HCT116 (cell line): ENCODE measurements at regions not wholly inside any gene's neighbourhood (a gene's known extent, or its start where the extent isn't known, plus 50 kb on each side); places are given as distances from the start of the nearest gene placed in this dataset.

ENCODE experiments used
- ATAC-seq: fragments of 200-7000 bp; cut with Tn5 transposase; 2 replicates; pipeline ENCODE4 v1.9.1; 2020; ENCODE audit warnings: mild to moderate bottlenecking, moderate library complexity
- BruUV-seq: library from RNA; stranded (reverse); fragments of 400-500 nt; replicated peaks from 2 replicates; lab custom pipeline; 2021; lab: Mats Ljungman, UMichigan
- CTCF ChIA-PET: fragments of 300-600 bp; sonication (Branson Sonifier 250); formaldehyde crosslinking; loops from one replicate; lab custom pipeline; 2021; ENCODE audit warnings: antibody characterized with exemption; lab: Charles Lee
- POLR2A ChIA-PET: fragments of 300-600, 350-600 bp; sonication (Branson Sonifier 250); formaldehyde crosslinking; loops from one replicate; lab custom pipeline; 2021; ENCODE audit warnings: antibody characterized with exemption; lab: Charles Lee
- RAD21 ChIA-PET, 2 experiments: fragments of 300-600 bp; sonication (Branson Sonifier 250); formaldehyde crosslinking; loops; one replicate each; lab custom pipeline; 2023; ENCODE audit warnings: low total read pairs in 2 of 2; ENCODE audit not compliant: uncharacterized antibody in 2 of 2, unreplicated experiment in 2 of 2, low non-redundant PET in 1 of 2; lab: Charles Lee
- DNase-seq: peaks from one replicate; pipeline ENCODE4 v3.0.0-alpha.2; 2010; ENCODE audit warnings: low read depth, low spot score
- H2AFZ ChIP-seq: fragments of 200-600 bp; shearing (Covaris generic), sonication (generic); 2 replicates; pipeline ENCODE4 v1.6.1; 2017; ENCODE audit warnings: low read depth, mixed run types, mixed read lengths, antibody characterized with exemption, low read length; ENCODE audit not compliant: poor library complexity, severe bottlenecking
- H3K27ac ChIP-seq: 2 replicates; pipeline ENCODE4 v1.5.1; 2012; ENCODE audit warnings: low read depth, low read length
- H3K27me3 ChIP-seq: fragments of 200-600 bp; sonication (generic); 2 replicates; pipeline ENCODE4 v1.6.1; 2016; ENCODE audit warnings: mixed run types, low read length, mixed read lengths; ENCODE audit not compliant: insufficient read depth
- H3K36me3 ChIP-seq, 2 experiments: fragments of 200-500 bp in 1 of 2; fragments of 200-600 bp in 1 of 2; sonication (Bioruptor generic) in 1 of 2; sonication (generic) in 1 of 2; 2 replicates each; pipeline versions ENCODE4 v1.5.1 to v1.6.1; 2014 to 2016; ENCODE audit warnings: low read length in 2 of 2, inconsistent platforms in 1 of 2, mixed read lengths in 1 of 2, mixed run types in 1 of 2; ENCODE audit not compliant: insufficient read depth in 2 of 2, control insufficient read depth in 1 of 2
- H3K4me1 ChIP-seq, 2 experiments: fragments of 200-600 bp in 1 of 2; sonication (generic) in 1 of 2; 2 replicates each; pipeline versions ENCODE4 v1.5.1 to v1.6.1; 2012 to 2017; ENCODE audit warnings: low read length in 2 of 2, inconsistent platforms in 1 of 2, mild to moderate bottlenecking in 1 of 2, mixed read lengths in 1 of 2, mixed run types in 1 of 2, moderate library complexity in 1 of 2; ENCODE audit not compliant: insufficient read depth in 2 of 2, control insufficient read depth in 1 of 2
- H3K4me2 ChIP-seq: fragments of 200-600 bp; sonication (generic); 2 replicates; pipeline ENCODE4 v1.6.1; 2017; ENCODE audit warnings: mixed run types, low read length, mixed read lengths
- H3K4me3 ChIP-seq, 2 experiments: fragments of 200-600 bp in 1 of 2; sonication (generic) in 1 of 2; replicated peaks in 1 of 2; 2 replicates each; pipeline ENCODE4 v1.5.1; 2011 to 2016; ENCODE audit warnings: low read length in 2 of 2, control low read depth in 1 of 2, low read depth in 1 of 2, mild to moderate bottlenecking in 1 of 2, mixed read lengths in 1 of 2, mixed run types in 1 of 2
- H3K79me2 ChIP-seq: fragments of 200-600 bp; sonication (generic); 2 replicates; pipeline ENCODE4 v1.6.1; 2017; ENCODE audit warnings: mild to moderate bottlenecking, mixed run types, low read length, moderate library complexity, mixed read lengths; ENCODE audit not compliant: insufficient read depth
- H3K9ac ChIP-seq: fragments of 200-600 bp; sonication (generic); 2 replicates; pipeline ENCODE4 v1.6.1; 2016; ENCODE audit warnings: low read length, mixed read lengths
- H3K9me2 ChIP-seq: fragments of 200-600 bp; sonication (generic), shearing (Covaris generic); 2 replicates; pipeline ENCODE4 v1.6.1; 2017; ENCODE audit warnings: mixed run types, mild to moderate bottlenecking, moderate library complexity; ENCODE audit not compliant: insufficient read depth
- H3K9me3 ChIP-seq, 2 experiments: fragments of 200-500 bp in 1 of 2; fragments of 200-600 bp in 1 of 2; sonication (Bioruptor generic) in 1 of 2; sonication (generic) in 1 of 2; 2 replicates each; pipeline ENCODE4 v1.6.1; 2014 to 2017; ENCODE audit warnings: low read length in 2 of 2, mixed read lengths in 2 of 2, inconsistent platforms in 1 of 2, low read depth in 1 of 2, mild to moderate bottlenecking in 1 of 2, mixed run types in 1 of 2, moderate library complexity in 1 of 2; ENCODE audit not compliant: control insufficient read depth in 1 of 2, insufficient read depth in 1 of 2
- H4K20me1 ChIP-seq: fragments of 200-600 bp; sonication (generic), shearing (Covaris generic); 2 replicates; pipeline ENCODE4 v1.6.1; 2017; ENCODE audit warnings: mixed run types, mild to moderate bottlenecking, moderate library complexity; ENCODE audit not compliant: insufficient read depth
- ATF3 ChIP-seq: IDR thresholded peaks from 2 replicates; pipeline ENCODE4 v1.6.1; 2012
- CEBPB ChIP-seq: IDR thresholded peaks from 2 replicates; pipeline ENCODE4 v1.6.1; 2012; ENCODE audit warnings: low read depth
- EGR1 ChIP-seq: IDR thresholded peaks from 2 replicates; pipeline ENCODE4 v1.6.1; 2012; ENCODE audit warnings: low read depth
- ELF1 ChIP-seq: IDR thresholded peaks from 2 replicates; pipeline ENCODE4 v1.6.1; 2012; ENCODE audit warnings: low read depth, borderline replicate concordance
- EZH2 ChIP-seq: fragments of 200-600 bp; sonication (generic); IDR thresholded peaks from 2 replicates; pipeline ENCODE4 v1.6.1; 2017; ENCODE audit warnings: antibody characterized with exemption, mixed run types
- JUND ChIP-seq: IDR thresholded peaks from 2 replicates; pipeline ENCODE4 v1.6.1; 2012
- MAX ChIP-seq: IDR thresholded peaks from 2 replicates; pipeline ENCODE4 v1.6.1; 2012
- POLR2A ChIP-seq: IDR thresholded peaks from 2 replicates; pipeline ENCODE4 v1.7.0; 2011; ENCODE audit warnings: borderline replicate concordance; ENCODE audit not compliant: insufficient read depth, insufficient read length; ENCODE audit errors: extremely low read depth
- POLR2AphosphoS5 ChIP-seq: IDR thresholded peaks from 2 replicates; pipeline ENCODE4 v1.6.1; 2011; ENCODE audit warnings: mild to moderate bottlenecking, low read depth, low read length, moderate library complexity
- RAD21 ChIP-seq: IDR thresholded peaks from 2 replicates; pipeline ENCODE4 v1.6.1; 2012; ENCODE audit warnings: low read depth, mild to moderate bottlenecking
- SRF ChIP-seq: IDR thresholded peaks from 2 replicates; pipeline ENCODE4 v1.6.1; 2012; ENCODE audit warnings: low read depth
- TCF7L2 ChIP-seq: IDR thresholded peaks from 2 replicates; pipeline ENCODE4 v1.7.0; 2011; ENCODE audit warnings: borderline replicate concordance, inconsistent platforms; ENCODE audit not compliant: insufficient read depth, insufficient read length; ENCODE audit errors: extremely low read depth
- YY1 ChIP-seq: IDR thresholded peaks from 2 replicates; pipeline ENCODE4 v1.6.1; 2011; ENCODE audit warnings: low read length, low read depth, moderate library complexity, mild to moderate bottlenecking; ENCODE audit not compliant: insufficient replicate concordance; ENCODE audit errors: extremely low read depth
- ZFX ChIP-seq: fragments of 450-650 bp; IDR thresholded peaks from 2 replicates; pipeline ENCODE4 v1.6.1; 2017
- ZNF274 ChIP-seq: fragments of 200-500 bp; sonication (Bioruptor generic); IDR thresholded peaks from 2 replicates; pipeline ENCODE4 v1.6.1; 2014; ENCODE audit warnings: mild to moderate bottlenecking, low read depth, low read length, inconsistent platforms
- intact Hi-C: fragments of 100-400 bp; cut with micrococcal nuclease; formaldehyde crosslinking; loops from 2 replicates; pipeline ENCODE4 v1.10.0; 2022
- TF ChIP-seq, protein P1 (sequence below): IDR thresholded peaks from 2 replicates; pipeline ENCODE4 v1.6.1; 2012; ENCODE audit warnings: low read depth
- TF ChIP-seq, protein P2 (sequence below), 3 experiments: fragments of 200-600 bp in 1 of 3; sonication (generic) in 1 of 3; IDR thresholded peaks in 2 of 3; conservative IDR thresholded peaks in 1 of 3; 2 replicates each; pipeline ENCODE4 v1.5.1; 2012 to 2017; ENCODE audit warnings: low read depth in 2 of 3, low read length in 2 of 3, antibody characterized with exemption in 1 of 3, borderline replicate concordance in 1 of 3, control low read depth in 1 of 3, mild to moderate bottlenecking in 1 of 3, mixed read lengths in 1 of 3, mixed run types in 1 of 3, moderate library complexity in 1 of 3; ENCODE audit not compliant: insufficient read depth in 1 of 3

DNA sequence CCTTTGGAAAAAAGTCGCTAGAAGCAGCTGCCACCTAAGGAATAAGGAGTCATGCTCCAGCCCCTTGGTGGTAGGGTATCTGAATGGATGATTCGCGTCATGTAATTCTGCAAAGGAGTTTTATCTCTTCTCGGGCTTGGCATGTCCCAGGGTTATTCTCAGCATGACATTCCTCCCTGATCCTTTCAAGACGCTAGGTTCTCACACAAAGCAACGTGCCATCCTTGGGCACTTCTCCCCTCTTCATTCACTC lies 355.6 kb downstream of the MYCN start (continued):
- no peak for TF ChIP-seq ZFX

- intact Hi-C loops = no loop called here
- ChIA-PET POLR2A (no interaction called here), CTCF (no interaction called here), RAD21 (no interaction called here)
- 0 out of 2 replicates have a peak, but pooled peaks cover 4% of the 10 kb centered on the region for H3K27me3 ChIP-seq
- H3K4me3 ChIP-seq = no peak overlapping the region
- ATAC-seq (no peak), DNase-seq (no peak)
- H3K4me2 ChIP-seq = no peak overlapping the region
- H2AFZ ChIP-seq = no peak overlapping the region
- no peaks in the 10 kb centered on the region for H3K4me1 ChIP-seq
- no peaks in the 10 kb centered on the region for H4K20me1 ChIP-seq
- H3K36me3 ChIP-seq = no peaks in the 10 kb centered on the region
- no peak overlapping the region for H3K27ac ChIP-seq
- TF ChIP-seq JUND (no peak), POLR2AphosphoS5 (no peak), CEBPB (no peak), RAD21 (no peak), ZFX (no peak), ZNF274 (no peak), SRF (no peak), ELF1 (no peak), POLR2A (no peak), EGR1 (no peak), TCF7L2 (no peak), EZH2 (no peak), YY1 (no peak), MAX (no peak), ATF3 (no peak)
- TF ChIP-seq, protein P1, sequence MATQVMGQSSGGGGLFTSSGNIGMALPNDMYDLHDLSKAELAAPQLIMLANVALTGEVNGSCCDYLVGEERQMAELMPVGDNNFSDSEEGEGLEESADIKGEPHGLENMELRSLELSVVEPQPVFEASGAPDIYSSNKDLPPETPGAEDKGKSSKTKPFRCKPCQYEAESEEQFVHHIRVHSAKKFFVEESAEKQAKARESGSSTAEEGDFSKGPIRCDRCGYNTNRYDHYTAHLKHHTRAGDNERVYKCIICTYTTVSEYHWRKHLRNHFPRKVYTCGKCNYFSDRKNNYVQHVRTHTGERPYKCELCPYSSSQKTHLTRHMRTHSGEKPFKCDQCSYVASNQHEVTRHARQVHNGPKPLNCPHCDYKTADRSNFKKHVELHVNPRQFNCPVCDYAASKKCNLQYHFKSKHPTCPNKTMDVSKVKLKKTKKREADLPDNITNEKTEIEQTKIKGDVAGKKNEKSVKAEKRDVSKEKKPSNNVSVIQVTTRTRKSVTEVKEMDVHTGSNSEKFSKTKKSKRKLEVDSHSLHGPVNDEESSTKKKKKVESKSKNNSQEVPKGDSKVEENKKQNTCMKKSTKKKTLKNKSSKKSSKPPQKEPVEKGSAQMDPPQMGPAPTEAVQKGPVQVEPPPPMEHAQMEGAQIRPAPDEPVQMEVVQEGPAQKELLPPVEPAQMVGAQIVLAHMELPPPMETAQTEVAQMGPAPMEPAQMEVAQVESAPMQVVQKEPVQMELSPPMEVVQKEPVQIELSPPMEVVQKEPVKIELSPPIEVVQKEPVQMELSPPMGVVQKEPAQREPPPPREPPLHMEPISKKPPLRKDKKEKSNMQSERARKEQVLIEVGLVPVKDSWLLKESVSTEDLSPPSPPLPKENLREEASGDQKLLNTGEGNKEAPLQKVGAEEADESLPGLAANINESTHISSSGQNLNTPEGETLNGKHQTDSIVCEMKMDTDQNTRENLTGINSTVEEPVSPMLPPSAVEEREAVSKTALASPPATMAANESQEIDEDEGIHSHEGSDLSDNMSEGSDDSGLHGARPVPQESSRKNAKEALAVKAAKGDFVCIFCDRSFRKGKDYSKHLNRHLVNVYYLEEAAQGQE = no peak
- TF ChIP-seq, protein P2, sequence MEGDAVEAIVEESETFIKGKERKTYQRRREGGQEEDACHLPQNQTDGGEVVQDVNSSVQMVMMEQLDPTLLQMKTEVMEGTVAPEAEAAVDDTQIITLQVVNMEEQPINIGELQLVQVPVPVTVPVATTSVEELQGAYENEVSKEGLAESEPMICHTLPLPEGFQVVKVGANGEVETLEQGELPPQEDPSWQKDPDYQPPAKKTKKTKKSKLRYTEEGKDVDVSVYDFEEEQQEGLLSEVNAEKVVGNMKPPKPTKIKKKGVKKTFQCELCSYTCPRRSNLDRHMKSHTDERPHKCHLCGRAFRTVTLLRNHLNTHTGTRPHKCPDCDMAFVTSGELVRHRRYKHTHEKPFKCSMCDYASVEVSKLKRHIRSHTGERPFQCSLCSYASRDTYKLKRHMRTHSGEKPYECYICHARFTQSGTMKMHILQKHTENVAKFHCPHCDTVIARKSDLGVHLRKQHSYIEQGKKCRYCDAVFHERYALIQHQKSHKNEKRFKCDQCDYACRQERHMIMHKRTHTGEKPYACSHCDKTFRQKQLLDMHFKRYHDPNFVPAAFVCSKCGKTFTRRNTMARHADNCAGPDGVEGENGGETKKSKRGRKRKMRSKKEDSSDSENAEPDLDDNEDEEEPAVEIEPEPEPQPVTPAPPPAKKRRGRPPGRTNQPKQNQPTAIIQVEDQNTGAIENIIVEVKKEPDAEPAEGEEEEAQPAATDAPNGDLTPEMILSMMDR (IDR thresholded peaks at IDR 0.05 in 2 of 3, conservative IDR thresholded peaks at IDR 0.05 in 1 of 3; ENCODE audit: borderline replicate concordance in 1 of 3, insufficient read depth in 1 of 3, low read depth in 2 of 3, low read length in 2 of 3) = no peak
- BruUV-seq = no TSS peak
- H3K9ac ChIP-seq = no peak overlapping the region
- H3K9me3 ChIP-seq = no peaks in the 10 kb centered on the region
- H3K79me2 ChIP-seq = no peaks in the 10 kb centered on the region
- no peaks in the 10 kb centered on the region for H3K9me2 ChIP-seq
These were observed 354.4 kb downstream of the MYCN start for GRCh38 chr2:16294791-16295190.
